BLaER1 treated with 17β-estradiol and CSF1 and Interleukin-3, amounts not matched to agents 10 nM and 100 nM (cell line): ENCODE measurements at regions not wholly inside any gene's neighbourhood (a gene's known extent, or its start where the extent isn't known, plus 50 kb on each side); places are given as distances from the start of the nearest gene placed in this dataset.
"Not testable (repeated sequence)": the region's sequence is repeated elsewhere in the genome, so short reads cannot be mapped to it uniquely, and the experiment has no call there.

Source experiments
- H3K27ac ChIP-seq, 11 experiments: shearing (Covaris generic); formaldehyde crosslinking; 2 replicates each; pipeline ENCODE4 v1.8.1; 2022
- H3K27me3 ChIP-seq, 11 experiments: shearing (Covaris generic); formaldehyde crosslinking; 2 replicates each; pipeline ENCODE4 v1.8.1; 2022
- H3K36me3 ChIP-seq, 11 experiments: shearing (Covaris generic); formaldehyde crosslinking; 2 replicates each; pipeline ENCODE4 v1.8.1; 2022
- H3K4me1 ChIP-seq, 10 experiments: shearing (Covaris generic); formaldehyde crosslinking; 2 replicates each; pipeline ENCODE4 v1.8.1; 2022
- H3K4me2 ChIP-seq, 11 experiments: shearing (Covaris generic); formaldehyde crosslinking; 2 replicates each; pipeline ENCODE4 v1.8.1; 2022
- H3K4me3 ChIP-seq, 10 experiments: shearing (Covaris generic); formaldehyde crosslinking; 2 replicates each; pipeline ENCODE4 v1.8.1; 2022
- H3K9ac ChIP-seq, 11 experiments: shearing (Covaris generic); formaldehyde crosslinking; 2 replicates each; pipeline ENCODE4 v1.8.1; 2022
- H3K9me3 ChIP-seq, 11 experiments: shearing (Covaris generic); formaldehyde crosslinking; replicated peaks in 1 of 11; 2 replicates each; pipeline ENCODE4 v1.8.1; 2022
- H4K20me1 ChIP-seq, 11 experiments: shearing (Covaris generic); formaldehyde crosslinking; 2 replicates each; pipeline ENCODE4 v1.8.1; 2022
- Cebpa-rat ChIP-seq, 11 experiments: shearing (Covaris generic); IDR thresholded peaks; 2 replicates each; pipeline ENCODE4 v1.8.1; 2022

GRCh38 chr3:106965307-106965706 is 411.9 kb upstream of the CCDC54 start:
- Histone ChIP-seq H3K4me2 (no peak overlapping the region), H3K4me1 (no peaks in the 10 kb centered on the region), H3K36me3 (no peaks in the 10 kb centered on the region), H3K27me3 (no peaks in the 10 kb centered on the region), H4K20me1 (no peaks in the 10 kb centered on the region), H3K9ac (no peak overlapping the region), H3K9me3 (peaks cover 0 to 5% (median 0%) of the 10 kb centered on the region in 11 experiments; a peak in 1 of 22 replicates), H3K4me3 (no peak overlapping the region), H3K27ac (no peak overlapping the region)
- no peak for TF ChIP-seq Cebpa-rat (IDR thresholded peaks at IDR 0.05)

- H3K4me1 ChIP-seq, result no peaks in the 10 kb centered on the region
- H3K9ac ChIP-seq, result no peak overlapping the region
- H3K4me3 ChIP-seq, result no peak overlapping the region
- no peak overlapping the region for H3K4me2 ChIP-seq
- no peaks in the 10 kb centered on the region for H4K20me1 ChIP-seq
- no peaks in the 10 kb centered on the region; a peak in 1 of 22 replicates for H3K9me3 ChIP-seq
- H3K27me3 ChIP-seq, result no peaks in the 10 kb centered on the region
- no peak for TF ChIP-seq Cebpa-rat (IDR thresholded peaks at IDR 0.05)
- no peak overlapping the region for H3K27ac ChIP-seq
- H3K36me3 ChIP-seq, result no peaks in the 10 kb centered on the region
Observed at GRCh38 chr3:106969596-106969995, 407.6 kb upstream of the CCDC54 start.

GRCh38 chr3:106981392-106981791 is 395.8 kb upstream of the CCDC54 start:
- no peaks in the 10 kb centered on the region for H3K9me3 ChIP-seq
- no peaks in the 10 kb centered on the region for H3K4me1 ChIP-seq
- no peak overlapping the region for H3K9ac ChIP-seq
- no peaks in the 10 kb centered on the region for H3K36me3 ChIP-seq
- H3K4me2 ChIP-seq, result no peak overlapping the region
- H3K4me3 ChIP-seq, result no peak overlapping the region
- no peak for TF ChIP-seq Cebpa-rat (IDR thresholded peaks at IDR 0.05)
- no peaks in the 10 kb centered on the region for H4K20me1 ChIP-seq
- H3K27me3 ChIP-seq, result no peaks in the 10 kb centered on the region
- H3K27ac ChIP-seq, result no peak overlapping the region

GRCh38 chr3:106985721-106986120 is 391.5 kb upstream of the CCDC54 start:
- Histone ChIP-seq H3K4me3 (no peak overlapping the region), H4K20me1 (no peaks in the 10 kb centered on the region), H3K27me3 (no peaks in the 10 kb centered on the region)

GRCh38 chr3:106998841-106999682 is 378.2 kb upstream of the CCDC54 start:
- Histone ChIP-seq H3K9ac (peak overlapping the region in 6 of 11 experiments; percentile 1 to 61 (median 53); a peak in 8 of 22 replicates), H3K27ac (peak overlapping the region in 10 of 11 experiments; percentile 6 to 81 (median 68); a peak in 16 of 22 replicates), H3K9me3 (peaks cover 30 to 57% (median 40%) of the 10 kb centered on the region in 11 experiments), H3K4me1 (peaks cover 6 to 54% (median 38%) of the 10 kb centered on the region in 10 experiments), H3K4me3 (peak overlapping the region in 8 of 10 experiments; percentile 13 to 45 (median 36); a peak in 10 of 20 replicates), H3K4me2 (peak overlapping the region; percentile 55 to 83 (median 72))
- not testable (repeated sequence) for H3K27me3 ChIP-seq, H3K36me3 ChIP-seq, H4K20me1 ChIP-seq

More at GRCh38 chr3:106985721-106986120, 391.5 kb upstream of the CCDC54 start:
- Histone ChIP-seq H3K4me2 (no peak overlapping the region), H3K9me3 (peaks cover 5 to 21% (median 18%) of the 10 kb centered on the region in 11 experiments; a peak in 20 of 22 replicates), H3K36me3 (no peaks in the 10 kb centered on the region), H3K9ac (no peak overlapping the region), H3K27ac (no peak overlapping the region), H3K4me1 (no peaks in the 10 kb centered on the region)
- no peak for TF ChIP-seq Cebpa-rat (IDR thresholded peaks at IDR 0.05)

GRCh38 chr3:107001635-107002034 is 375.6 kb upstream of the CCDC54 start:
- Histone ChIP-seq H3K27ac (peak overlapping the region in 4 of 11 experiments; percentile 70 to 81 (median 77); a peak in 5 of 22 replicates), H3K36me3 (0 out of 22 replicates have a peak, but pooled peaks cover 0 to 5% (median 0%) of the 10 kb centered on the region in 11 experiments), H3K9ac (no peak overlapping the region), H3K4me2 (no peak overlapping the region), H3K27me3 (no peaks in the 10 kb centered on the region), H3K9me3 (peaks cover 22 to 46% (median 34%) of the 10 kb centered on the region in 11 experiments), H3K4me3 (no peak overlapping the region; a peak in 1 of 20 replicates), H3K4me1 (peaks cover 6 to 34% (median 28%) of the 10 kb centered on the region in 10 experiments), H4K20me1 (no peaks in the 10 kb centered on the region)
- no peak for TF ChIP-seq Cebpa-rat (IDR thresholded peaks at IDR 0.05)

- not testable (repeated sequence) for H3K4me1 ChIP-seq, H3K27ac ChIP-seq, H4K20me1 ChIP-seq, H3K4me2 ChIP-seq, H3K27me3 ChIP-seq, H3K9ac ChIP-seq, H3K36me3 ChIP-seq, H3K4me3 ChIP-seq
- H3K9me3 ChIP-seq, result peaks cover 16 to 29% (median 25%) of the 10 kb centered on the region in 11 experiments
Observed at GRCh38 chr3:107005352-107005751, 371.9 kb upstream of the CCDC54 start.

GRCh38 chr3:107008213-107008612 is 369.0 kb upstream of the CCDC54 start:
- Histone ChIP-seq H3K36me3 (no peaks in the 10 kb centered on the region), H4K20me1 (no peaks in the 10 kb centered on the region), H3K4me1 (no peaks in the 10 kb centered on the region), H3K4me2 (no peak overlapping the region), H3K27me3 (no peaks in the 10 kb centered on the region), H3K27ac (no peak overlapping the region), H3K4me3 (no peak overlapping the region), H3K9ac (no peak overlapping the region), H3K9me3 (peaks cover 0 to 11% (median 3%) of the 10 kb centered on the region in 11 experiments; a peak in 12 of 22 replicates)
- no peak for TF ChIP-seq Cebpa-rat (IDR thresholded peaks at IDR 0.05)

GRCh38 chr3:107013641-107014040 is 363.6 kb upstream of the CCDC54 start:
- Histone ChIP-seq H3K27ac (no peak overlapping the region), H3K4me3 (no peak overlapping the region), H3K36me3 (no peaks in the 10 kb centered on the region), H3K27me3 (no peaks in the 10 kb centered on the region), H3K9ac (no peak overlapping the region), H4K20me1 (no peaks in the 10 kb centered on the region), H3K4me1 (no peaks in the 10 kb centered on the region), H3K4me2 (no peak overlapping the region), H3K9me3 (peaks cover 0 to 23% (median 4%) of the 10 kb centered on the region in 11 experiments; a peak in 5 of 22 replicates)
- TF ChIP-seq Cebpa-rat (IDR thresholded peaks at IDR 0.05), result no peak
